Left ventricle myocardium inferior (tissue), 1 donor: ENCODE measurements at regions not wholly inside any gene's neighbourhood (a gene's known extent, or its start where the extent isn't known, plus 50 kb on each side); places are given as distances from the start of the nearest gene placed in this dataset.

Experiments used
- DNase-seq: peaks from one replicate; pipeline ENCODE4 v3.0.0-alpha.2; 2020
- H3K27ac ChIP-seq: fragments of 200-600 bp; replicated peaks from 2 replicates; pipeline ENCODE4 v1.8.0; 2021
- H3K27me3 ChIP-seq: fragments of 200-600 bp; 2 replicates; pipeline ENCODE4 v1.8.0; 2021; ENCODE audit warnings: low read depth
- H3K36me3 ChIP-seq: fragments of 200-600 bp; 2 replicates; pipeline ENCODE4 v1.8.0; 2021
- H3K4me1 ChIP-seq: fragments of 200-600 bp; 2 replicates; pipeline ENCODE4 v1.8.0; 2021
- H3K4me3 ChIP-seq: fragments of 200-600 bp; 2 replicates; pipeline ENCODE4 v1.8.0; 2021; ENCODE audit warnings: mild to moderate bottlenecking, moderate library complexity
- H3K9me3 ChIP-seq: fragments of 200-600 bp; replicated peaks from 2 replicates; pipeline ENCODE4 v1.8.0; 2021
- CTCF ChIP-seq: fragments of 200-600 bp; IDR thresholded peaks from 2 replicates; pipeline ENCODE4 v1.8.0; 2021; ENCODE audit warnings: antibody characterized with exemption, mild to moderate bottlenecking, borderline replicate concordance
- intact Hi-C: fragments of 100-400 bp; cut with micrococcal nuclease; formaldehyde crosslinking; loops from one replicate; pipeline ENCODE4 v1.11.0; 2022
- donor health status: DM: no; HTN: yes; CAD: no; lungs with severe emphysema.

- DNase-seq: no peak
- intact Hi-C loops: no loop called here
- Histone ChIP-seq H3K4me3 (no peak overlapping the region), H3K27me3 (peaks cover 49% of the 10 kb centered on the region), H3K9me3 (no peaks in the 10 kb centered on the region), H3K36me3 (no peaks in the 10 kb centered on the region), H3K4me1 (no peaks in the 10 kb centered on the region), H3K27ac (no peak overlapping the region)
- no peak for TF ChIP-seq CTCF
Observed at GRCh38 chr18:78562531-78562961, 417.1 kb upstream of the SALL3 start.

- TF ChIP-seq CTCF: no peak
- Histone ChIP-seq H3K4me1 (no peaks in the 10 kb centered on the region), H3K27me3 (peaks cover 49% of the 10 kb centered on the region), H3K36me3 (no peaks in the 10 kb centered on the region), H3K4me3 (no peak overlapping the region), H3K27ac (no peak overlapping the region), H3K9me3 (no peaks in the 10 kb centered on the region)
- DNase-seq: no peak
- intact Hi-C loops: no loop called here
Observed at GRCh38 chr18:78563110-78563509, 416.5 kb upstream of the SALL3 start.

- H3K36me3 ChIP-seq: no peaks in the 10 kb centered on the region
- intact Hi-C loops: no loop called here
- no peak for DNase-seq
- no peaks in the 10 kb centered on the region for H3K4me1 ChIP-seq
- H3K9me3 ChIP-seq: peaks cover 9% of the 10 kb centered on the region
- TF ChIP-seq CTCF: no peak
- H3K4me3 ChIP-seq: no peak overlapping the region
- no peak overlapping the region for H3K27ac ChIP-seq
- peaks cover 49% of the 10 kb centered on the region for H3K27me3 ChIP-seq
Observed at GRCh38 chr18:78564030-78564429, 415.6 kb upstream of the SALL3 start.

- intact Hi-C loops: no loop called here
- H3K27ac ChIP-seq: no peak overlapping the region
- H3K4me1 ChIP-seq: no peaks in the 10 kb centered on the region
- TF ChIP-seq CTCF: no peak
- peaks cover 14% of the 10 kb centered on the region for H3K9me3 ChIP-seq
- H3K27me3 ChIP-seq: peaks cover 46% of the 10 kb centered on the region
- no peaks in the 10 kb centered on the region for H3K36me3 ChIP-seq
- H3K4me3 ChIP-seq: no peak overlapping the region
- DNase-seq: no peak
Observed at GRCh38 chr18:78564518-78564917, 415.1 kb upstream of the SALL3 start.

- no peak for TF ChIP-seq CTCF
Observed at GRCh38 chr18:78565240-78565639, 414.4 kb upstream of the SALL3 start.

GRCh38 chr18:78566065-78566464 lies 413.6 kb upstream of the SALL3 start:
- Histone ChIP-seq H3K4me3 (no peak overlapping the region), H3K27ac (no peak overlapping the region), H3K36me3 (no peaks in the 10 kb centered on the region), H3K9me3 (peaks cover 21% of the 10 kb centered on the region), H3K27me3 (peaks cover 40% of the 10 kb centered on the region), H3K4me1 (no peaks in the 10 kb centered on the region)
- DNase-seq: no peak
- intact Hi-C loops: no loop called here
- TF ChIP-seq CTCF: no peak

More at GRCh38 chr18:78565240-78565639, 414.4 kb upstream of the SALL3 start:
- Histone ChIP-seq H3K27me3 (peaks cover 40% of the 10 kb centered on the region), H3K27ac (no peak overlapping the region), H3K4me1 (no peaks in the 10 kb centered on the region), H3K9me3 (peaks cover 19% of the 10 kb centered on the region), H3K4me3 (no peak overlapping the region), H3K36me3 (no peaks in the 10 kb centered on the region)
- intact Hi-C loops: no loop called here
- no peak for DNase-seq
